ENCODE measurements at regions not wholly inside any gene's neighbourhood (a gene's known extent, or its start where the extent isn't known, plus 50 kb on each side); places are given as distances from the start of the nearest gene placed in this dataset.

DNA sequence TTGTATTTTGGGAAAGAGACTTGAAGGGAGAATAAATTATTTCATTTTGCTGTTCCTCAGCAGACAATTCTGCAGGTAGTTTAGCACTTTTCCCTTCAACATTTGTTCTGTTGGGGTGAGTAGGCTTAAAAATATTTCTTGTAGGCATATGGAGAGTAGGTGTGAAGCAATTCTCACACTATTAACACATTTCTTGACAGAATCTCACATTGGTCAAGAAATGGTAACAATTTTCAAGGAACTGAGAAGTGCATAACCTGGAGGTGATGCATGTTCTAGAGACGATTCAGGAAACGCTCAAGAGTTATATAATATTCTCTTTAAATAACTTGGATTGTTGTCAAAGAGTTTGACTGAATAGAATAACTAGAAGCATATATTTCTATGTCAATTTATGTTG lies 658.2 kb downstream of the STIM2 start:
- DNase-seq (ENCODE audit: low read depth), result no peak
- in situ Hi-C loops (cut with HindIII; ENCODE audit: low pct_unique_long_range_greater_than_20kb, low sequenced_read_pairs), result no loop called here

DNA sequence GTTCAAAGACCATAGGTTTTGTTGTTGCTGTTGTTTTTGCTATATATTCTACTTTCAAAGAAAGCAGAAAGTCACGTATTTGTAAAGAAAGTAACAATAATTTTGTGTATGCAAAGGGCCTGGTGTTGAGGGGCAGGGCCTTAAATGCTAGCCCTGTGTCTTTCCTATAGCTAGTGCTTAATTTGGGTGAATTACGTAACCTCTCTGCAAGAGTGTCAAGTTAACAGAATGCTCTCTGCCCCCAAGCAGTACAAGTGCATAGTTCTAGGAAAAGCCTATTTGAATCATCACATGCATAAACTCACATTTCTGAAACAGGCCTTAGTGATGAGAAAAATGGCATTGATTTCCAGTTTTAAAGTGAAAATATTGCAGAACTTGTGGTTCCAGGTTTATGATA lies 663.6 kb downstream of the STIM2 start:
- in situ Hi-C loops (cut with HindIII; ENCODE audit: low pct_unique_long_range_greater_than_20kb, low sequenced_read_pairs), result no loop called here
- no peak for DNase-seq (ENCODE audit: low read depth)

DNA sequence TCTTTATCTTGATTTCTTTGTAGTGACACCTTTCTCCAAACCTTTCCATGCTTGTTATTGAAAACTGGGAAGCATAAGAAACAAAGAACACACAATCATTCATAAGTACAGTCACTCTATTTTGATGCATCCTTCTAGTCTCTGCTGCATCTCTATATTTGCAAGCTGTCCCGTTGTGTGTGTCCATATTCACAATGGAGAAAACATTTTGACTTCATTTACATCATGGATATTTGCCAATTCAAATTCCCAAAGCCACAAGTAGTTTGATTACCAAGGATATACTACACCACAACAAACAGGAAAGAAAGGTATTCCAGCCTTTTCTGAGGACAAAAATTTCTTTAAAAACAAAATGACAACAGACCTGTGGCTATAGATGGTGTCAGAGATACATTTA lies 673.8 kb downstream of the STIM2 start:
- in situ Hi-C loops (cut with HindIII; ENCODE audit: low pct_unique_long_range_greater_than_20kb, low sequenced_read_pairs), result no loop called here
- no peak for DNase-seq (ENCODE audit: low read depth)

DNA sequence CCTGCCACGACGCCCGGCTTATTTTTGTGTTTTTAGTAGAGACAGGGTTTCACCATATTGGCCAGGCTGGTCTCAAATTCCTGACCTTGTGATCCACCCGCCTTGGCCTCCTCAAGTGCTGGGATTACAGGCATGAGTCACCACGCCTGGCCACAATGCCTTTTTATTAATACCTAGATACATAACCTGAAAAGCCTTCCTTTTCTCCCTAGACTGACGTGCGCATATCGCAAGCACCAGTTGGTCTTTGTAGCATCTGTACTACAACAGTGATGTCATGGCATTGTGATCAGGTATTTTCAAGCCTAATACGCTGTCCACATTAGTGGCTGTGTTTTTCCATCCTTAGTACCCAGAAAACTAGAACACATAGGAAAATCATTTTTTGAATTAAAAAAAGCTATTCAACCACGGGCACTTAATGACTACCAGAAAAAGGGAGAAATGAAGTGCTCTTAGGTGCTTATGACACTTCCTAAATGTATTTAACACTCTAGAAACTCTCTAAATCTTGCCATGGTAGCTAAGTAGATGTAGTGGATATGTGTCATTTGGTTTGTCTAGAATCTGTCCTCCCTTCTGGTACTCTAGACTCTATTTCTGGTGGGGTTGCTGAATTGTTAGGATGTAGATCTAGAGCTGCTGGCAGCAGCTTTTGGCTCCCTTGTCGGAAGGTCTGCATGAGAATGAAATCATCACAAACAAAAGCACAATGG lies 707.8 kb downstream of the STIM2 start:
- DNase-seq (ENCODE audit: low read depth), result no peak
- in situ Hi-C loops (cut with HindIII; ENCODE audit: low pct_unique_long_range_greater_than_20kb, low sequenced_read_pairs), result no loop called here

DNA sequence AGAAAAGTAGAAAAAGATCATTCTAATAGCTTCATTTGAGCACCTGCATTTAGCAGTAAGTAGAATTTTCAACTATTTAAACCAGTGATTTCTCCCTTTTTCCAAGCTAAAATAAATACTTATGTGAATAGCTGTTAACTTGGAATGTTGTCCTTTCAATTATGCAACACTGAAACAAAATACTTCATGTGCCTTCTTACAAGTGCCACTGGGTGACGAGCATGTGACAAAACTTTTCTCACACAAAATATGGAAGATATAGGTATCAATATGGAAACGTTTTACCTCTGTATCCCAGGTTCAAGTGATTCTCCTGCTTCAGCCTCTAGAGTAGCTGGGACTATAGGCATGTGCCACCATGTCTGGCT lies 708.3 kb downstream of the STIM2 start:
- in situ Hi-C loops (cut with HindIII; ENCODE audit: low pct_unique_long_range_greater_than_20kb, low sequenced_read_pairs), result no loop called here
- no peak for DNase-seq (ENCODE audit: low read depth)

DNA sequence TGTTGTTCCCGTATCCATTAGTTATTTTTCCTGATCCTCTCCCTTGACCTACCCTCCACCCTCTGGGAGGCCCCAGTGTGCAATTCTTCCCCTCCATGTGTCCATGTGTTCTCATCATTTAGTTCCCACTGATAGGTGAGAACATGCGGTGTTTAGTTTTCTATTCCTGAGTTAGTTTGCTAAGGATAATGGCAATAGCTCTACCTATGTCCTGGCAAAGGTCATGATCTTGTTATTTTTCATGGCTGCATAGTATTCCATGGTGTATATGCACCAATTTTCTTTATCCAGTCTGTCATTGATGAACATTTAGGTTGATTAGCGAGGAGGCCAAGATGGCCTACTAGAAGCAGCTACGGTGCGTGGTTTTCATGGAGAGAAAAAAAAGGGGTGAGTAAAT lies 714.1 kb downstream of the STIM2 start:
- DNase-seq (ENCODE audit: low read depth), result no peak
- in situ Hi-C loops (cut with HindIII; ENCODE audit: low pct_unique_long_range_greater_than_20kb, low sequenced_read_pairs), result no loop called here

DNA sequence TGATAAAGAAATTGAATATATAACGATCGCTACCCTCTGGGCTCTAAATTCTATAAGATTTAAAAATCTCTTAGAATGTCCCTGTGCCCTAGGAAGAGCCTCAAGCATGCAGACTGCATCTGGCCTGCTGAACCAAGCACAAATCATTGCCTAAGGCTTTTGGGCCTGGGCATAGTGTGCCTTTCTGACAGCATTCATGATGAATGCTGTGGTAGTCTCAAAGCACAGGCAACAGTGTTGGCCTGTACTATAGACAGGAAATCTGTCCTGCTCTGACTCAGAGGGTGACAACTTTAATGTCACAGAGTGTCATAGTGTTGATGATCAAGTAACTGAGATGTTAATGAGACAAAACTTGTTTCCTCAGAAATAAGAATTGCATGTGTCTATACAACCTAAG lies 717.3 kb downstream of the STIM2 start:
- in situ Hi-C loops (cut with HindIII; ENCODE audit: low pct_unique_long_range_greater_than_20kb, low sequenced_read_pairs), result no loop called here
- DNase-seq (ENCODE audit: low read depth), result no peak

DNA sequence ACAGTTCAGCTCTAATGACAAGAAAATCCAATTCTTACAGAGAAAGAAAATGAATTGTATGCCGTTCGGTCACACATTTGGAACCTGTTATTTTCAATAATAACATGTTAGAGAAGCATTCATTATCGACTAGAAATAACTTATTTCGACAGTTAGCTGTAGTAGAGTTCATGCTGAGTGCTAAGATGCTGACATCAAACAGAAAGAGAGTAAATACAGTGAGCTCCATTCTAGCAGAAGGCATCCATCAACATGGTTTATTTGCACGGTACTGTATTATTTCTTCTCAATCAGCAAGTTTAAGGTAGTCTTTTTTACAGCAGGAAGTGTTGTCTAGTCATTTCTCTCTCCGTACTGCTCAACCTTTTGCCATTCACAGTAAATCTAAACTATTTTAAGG lies 732.1 kb downstream of the STIM2 start:
- in situ Hi-C loops (cut with HindIII; ENCODE audit: low pct_unique_long_range_greater_than_20kb, low sequenced_read_pairs), result no loop called here
- no peak for DNase-seq (ENCODE audit: low read depth)

DNA sequence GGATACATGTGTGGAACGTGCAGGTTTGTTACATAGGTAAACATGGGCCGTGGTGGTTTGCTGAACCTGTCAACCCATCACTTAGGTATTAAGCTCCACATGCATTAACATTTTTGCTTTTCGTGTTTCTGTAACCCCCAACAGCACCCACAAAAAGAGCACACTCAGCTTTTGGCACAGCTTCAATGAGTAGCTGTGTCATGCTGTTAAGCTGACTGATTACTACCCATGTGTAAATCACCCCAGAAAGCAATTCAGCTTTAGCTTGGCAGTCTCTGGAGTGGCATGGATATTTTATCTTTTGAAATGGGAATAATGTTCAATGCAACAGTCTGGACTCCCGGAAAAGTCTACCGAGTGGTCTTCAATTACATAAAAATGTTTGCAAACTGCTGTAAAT lies 734.3 kb downstream of the STIM2 start:
- DNase-seq (ENCODE audit: low read depth), result no peak
- in situ Hi-C loops (cut with HindIII; ENCODE audit: low pct_unique_long_range_greater_than_20kb, low sequenced_read_pairs), result no loop called here

DNA sequence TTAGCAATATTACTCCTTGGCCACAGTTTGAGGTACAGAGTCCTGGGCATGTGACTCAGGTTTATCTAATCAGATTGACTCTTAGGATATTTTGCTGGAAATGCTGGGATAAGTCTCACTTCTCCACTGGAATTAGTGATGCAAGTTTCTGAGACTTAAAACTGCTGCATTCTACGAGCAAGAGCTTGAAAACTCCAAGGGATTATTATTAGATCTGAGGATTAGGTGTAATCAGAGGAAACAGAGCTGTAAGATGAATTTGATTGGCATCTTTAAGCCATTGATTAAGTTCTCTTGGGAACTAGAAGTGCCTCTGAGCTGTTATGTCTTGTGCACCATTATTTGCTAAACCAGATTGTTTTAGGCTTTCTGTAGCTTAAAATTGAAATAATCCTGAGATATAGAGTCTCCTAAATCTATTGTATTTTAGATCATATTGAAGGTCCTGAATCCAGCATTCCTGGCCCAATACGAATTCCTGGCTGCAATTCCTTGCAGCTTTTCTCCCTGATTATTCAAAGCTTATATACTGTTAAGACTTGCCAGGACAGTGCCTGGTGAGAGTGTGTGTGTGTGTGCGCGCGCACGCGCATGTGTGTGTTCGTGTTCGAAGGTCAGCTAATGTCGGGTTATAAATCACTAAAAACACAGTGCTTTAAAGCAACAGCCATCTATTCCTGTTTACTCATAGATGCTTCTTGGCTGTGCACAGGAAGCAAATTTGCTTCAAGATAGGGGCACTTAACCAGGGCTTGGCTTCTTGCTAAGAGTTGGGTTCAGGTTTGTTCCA lies 735.1 kb downstream of the STIM2 start:
- no peak for DNase-seq (ENCODE audit: low read depth)

DNA sequence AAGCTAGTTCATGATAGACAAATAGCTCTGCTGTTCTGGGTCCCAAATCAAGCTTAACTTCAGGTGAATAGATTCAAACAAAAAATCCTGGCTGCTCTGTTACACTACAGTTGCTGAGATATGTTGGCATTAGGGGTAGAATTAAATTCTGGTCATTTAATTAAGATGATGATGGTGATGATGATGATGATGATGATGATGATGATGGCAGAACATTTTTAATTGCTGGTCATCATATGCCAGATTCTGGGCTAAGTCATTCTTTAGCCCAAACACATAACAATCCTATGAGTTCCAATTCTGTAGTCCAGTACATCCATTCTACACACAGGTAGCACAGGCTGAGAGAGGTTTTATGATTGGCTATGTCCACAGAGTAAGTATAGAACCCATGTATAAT lies 741.5 kb downstream of the STIM2 start:
- no peak for DNase-seq (ENCODE audit: low read depth)

More for the DNA sequence above, 735.1 kb downstream of the STIM2 start:
- in situ Hi-C loops (cut with HindIII; ENCODE audit: low pct_unique_long_range_greater_than_20kb, low sequenced_read_pairs), result no loop called here

DNA sequence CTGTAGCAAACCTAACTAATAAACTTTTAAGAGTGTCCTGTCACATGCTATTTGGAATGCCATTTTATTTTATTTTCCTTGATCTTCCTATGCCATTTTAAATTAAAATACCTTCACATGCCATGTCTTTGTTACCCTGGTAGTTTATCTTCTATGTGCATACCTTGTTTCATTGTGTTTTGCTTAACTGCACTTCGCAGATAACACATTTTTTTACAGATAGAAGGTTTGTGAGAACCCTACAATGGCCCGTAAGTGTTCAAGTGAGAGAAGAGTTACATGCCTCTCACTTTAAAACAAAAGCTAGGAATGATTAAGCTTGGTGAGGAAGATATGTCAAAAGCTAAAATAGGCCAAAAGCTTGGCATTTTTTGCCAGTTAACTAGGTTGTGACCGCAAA lies 744.1 kb downstream of the STIM2 start:
- DNase-seq (ENCODE audit: low read depth), result no peak
- in situ Hi-C loops (cut with HindIII; ENCODE audit: low pct_unique_long_range_greater_than_20kb, low sequenced_read_pairs), result no loop called here

More for the DNA sequence above, 741.5 kb downstream of the STIM2 start:
- in situ Hi-C loops (cut with HindIII; ENCODE audit: low pct_unique_long_range_greater_than_20kb, low sequenced_read_pairs), result no loop called here

DNA sequence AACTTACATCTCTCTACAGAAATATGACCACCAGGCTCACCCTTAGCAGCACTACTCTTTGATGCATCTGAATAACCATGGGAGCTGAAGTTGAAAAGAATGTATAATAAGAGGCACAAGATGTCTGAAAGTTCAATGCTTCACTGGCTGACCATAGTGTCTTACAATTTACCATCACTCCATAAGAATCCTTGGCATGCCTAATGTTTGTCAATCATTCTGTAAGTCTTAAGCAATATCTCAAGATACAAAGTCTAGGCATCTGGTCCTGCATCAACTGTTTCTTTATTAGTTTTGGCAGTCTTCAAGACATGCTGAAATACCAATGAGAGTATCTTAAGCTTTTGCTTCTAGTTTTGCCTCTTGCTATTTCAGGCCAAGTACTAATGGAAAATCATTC lies 755.5 kb downstream of the STIM2 start:
- in situ Hi-C loops (cut with HindIII; ENCODE audit: low pct_unique_long_range_greater_than_20kb, low sequenced_read_pairs), result no loop called here
- DNase-seq (ENCODE audit: low read depth), result peak; percentile 5

DNA sequence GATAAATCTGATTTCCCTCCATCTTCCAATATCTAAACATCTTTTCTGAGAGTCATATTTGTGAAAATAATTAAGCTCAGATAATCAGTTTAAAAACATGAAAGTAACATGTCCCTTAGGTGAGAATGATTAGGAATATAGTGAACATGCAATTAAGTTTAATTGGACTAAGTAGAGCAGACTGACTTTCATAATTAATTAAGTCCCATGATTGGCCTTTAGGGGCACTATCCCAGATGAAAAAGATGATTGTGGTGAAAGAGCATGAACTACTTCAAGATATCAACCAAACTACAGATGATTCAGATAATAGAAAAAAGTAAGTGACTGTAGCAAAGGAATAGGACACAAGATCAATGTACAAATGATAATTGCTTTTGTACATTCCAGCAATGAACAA lies 758.8 kb downstream of the STIM2 start:
- in situ Hi-C loops (cut with HindIII; ENCODE audit: low pct_unique_long_range_greater_than_20kb, low sequenced_read_pairs), result no loop called here
- DNase-seq (ENCODE audit: low read depth), result no peak

DNA sequence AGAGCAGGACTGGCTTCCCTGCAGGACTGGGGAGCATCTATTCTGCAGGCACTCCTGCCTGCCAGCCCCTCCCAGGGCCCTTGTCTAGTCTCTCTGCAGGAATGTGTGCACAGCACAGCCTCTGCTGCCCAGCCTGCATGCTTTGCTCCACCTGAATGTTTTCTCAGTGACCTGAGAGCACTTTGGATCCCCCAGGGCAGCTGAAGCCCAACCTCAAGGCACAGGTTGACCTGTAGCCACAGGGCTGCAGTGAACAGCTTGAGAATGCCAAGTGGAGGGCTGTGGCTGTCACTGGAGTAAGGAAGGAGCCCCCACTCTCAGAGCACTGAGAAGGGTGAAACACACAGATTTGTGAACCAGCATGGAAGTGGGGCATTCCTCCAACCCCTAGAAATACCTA lies 760.2 kb downstream of the STIM2 start:
- DNase-seq (ENCODE audit: low read depth), result no peak
- in situ Hi-C loops (cut with HindIII; ENCODE audit: low pct_unique_long_range_greater_than_20kb, low sequenced_read_pairs), result no loop called here

DNA sequence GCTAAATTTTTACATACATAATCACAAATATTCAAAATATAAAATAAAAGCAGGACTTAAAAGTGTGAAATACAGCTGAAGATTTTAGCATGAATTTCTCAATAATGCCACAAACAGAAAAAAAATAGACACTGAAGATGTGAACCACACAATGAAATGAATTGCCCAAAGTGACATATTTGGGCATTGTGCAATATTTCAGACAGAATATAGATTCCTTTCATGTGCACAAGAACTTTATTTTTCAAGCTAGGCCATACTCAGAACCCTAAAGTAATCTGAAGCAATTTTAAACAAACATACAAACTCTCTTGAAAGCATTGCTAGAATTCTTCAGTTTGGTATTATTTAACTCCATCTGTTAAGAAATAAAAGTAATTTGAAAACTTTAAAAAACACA lies 764.1 kb downstream of the STIM2 start:
- in situ Hi-C loops (cut with HindIII; ENCODE audit: low pct_unique_long_range_greater_than_20kb, low sequenced_read_pairs), result no loop called here
- no peak for DNase-seq (ENCODE audit: low read depth)

DNA sequence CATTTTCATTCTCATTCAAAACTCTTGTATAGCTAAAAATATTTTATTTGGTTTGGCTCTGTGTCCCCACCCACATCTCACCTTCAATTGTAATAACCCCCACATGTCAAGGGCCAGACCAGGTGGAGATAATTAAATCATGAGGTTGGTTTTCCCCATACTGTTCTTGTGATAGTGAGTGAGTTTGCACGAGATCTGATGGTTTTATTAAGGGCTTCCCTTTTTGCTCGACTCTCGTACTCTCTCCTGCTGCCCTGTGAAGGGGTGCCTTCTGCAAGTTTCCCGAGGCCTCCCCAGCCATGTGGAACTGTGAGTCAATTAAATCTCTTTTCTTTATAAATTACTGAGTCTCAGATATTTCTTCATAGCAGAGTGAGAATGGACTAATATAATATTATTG lies 768.0 kb downstream of the STIM2 start:
- no peak for DNase-seq (ENCODE audit: low read depth)
- in situ Hi-C loops (cut with HindIII; ENCODE audit: low pct_unique_long_range_greater_than_20kb, low sequenced_read_pairs), result no loop called here

DNA sequence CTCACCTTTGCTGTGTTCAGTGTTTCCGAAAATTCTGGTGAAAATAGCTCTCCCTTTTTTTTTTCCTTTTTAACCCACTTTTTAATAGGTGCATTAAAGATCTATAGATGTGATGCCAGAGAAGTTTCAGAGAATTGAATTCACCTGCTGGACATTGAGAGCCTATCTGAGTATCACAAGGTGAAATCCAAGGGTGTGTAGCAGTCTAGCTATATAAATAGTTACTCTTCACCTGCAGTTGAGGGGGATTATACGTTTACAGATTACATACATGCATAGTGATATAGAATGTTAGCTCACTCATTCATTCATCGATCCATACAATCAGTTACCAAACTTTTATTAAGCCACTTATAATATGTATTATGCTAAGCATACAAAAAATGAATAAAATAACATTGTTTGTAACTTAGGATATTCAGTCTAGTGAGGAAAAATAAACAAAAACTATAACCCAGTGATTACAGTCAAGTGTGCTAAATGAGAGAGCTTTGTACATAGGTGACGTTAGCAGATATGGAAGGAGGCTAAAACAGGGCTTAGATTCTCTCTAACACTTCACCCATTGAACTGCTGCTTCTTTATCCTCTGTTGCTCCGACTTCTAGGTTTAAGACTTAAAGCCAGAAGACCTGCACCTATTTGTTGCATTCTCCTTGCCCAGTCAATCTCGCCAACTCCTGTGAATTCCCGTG lies 769.0 kb downstream of the STIM2 start:
- no peak for DNase-seq (ENCODE audit: low read depth)
- in situ Hi-C loops (cut with HindIII; ENCODE audit: low pct_unique_long_range_greater_than_20kb, low sequenced_read_pairs), result no loop called here
